OCI-LY1 (cell line): ENCODE measurements at regions not wholly inside any gene's neighbourhood (a gene's known extent, or its start where the extent isn't known, plus 50 kb on each side); places are given as distances from the start of the nearest gene placed in this dataset.
A peak's percentile ranks its signal among the peaks of the same experiment; 100 is the strongest.

Source experiments
- H2AFZ ChIP-seq: fragments of 200-600 bp; sonication (generic), shearing (Covaris generic); 2 replicates; pipeline ENCODE4 v1.6.0; 2014; ENCODE audit warnings: antibody characterized with exemption, mild to moderate bottlenecking, low read length
- H3F3A ChIP-seq: fragments of 200-600 bp; sonication (generic), shearing (Covaris generic); 2 replicates; pipeline ENCODE4 v1.6.0; 2014; ENCODE audit warnings: mild to moderate bottlenecking, antibody characterized with exemption, low read length, moderate library complexity; ENCODE audit not compliant: insufficient read depth
- H3K27ac ChIP-seq: fragments of 200-600 bp; sonication (generic); 2 replicates; pipeline ENCODE4 v1.5.1; 2014; ENCODE audit warnings: low read length, mixed run types, mild to moderate bottlenecking, low read depth; ENCODE audit not compliant: poor library complexity, severe bottlenecking
- H3K27me3 ChIP-seq: fragments of 200-600 bp; sonication (generic); 2 replicates; pipeline ENCODE4 v1.6.0; 2014; ENCODE audit warnings: antibody characterized with exemption, mild to moderate bottlenecking, low read length, moderate library complexity; ENCODE audit not compliant: insufficient read depth
- H3K36me3 ChIP-seq: fragments of 200-600 bp; sonication (generic); 2 replicates; pipeline ENCODE4 v1.6.1; 2014; ENCODE audit warnings: mild to moderate bottlenecking, antibody characterized with exemption, low read length, moderate library complexity, mixed read lengths; ENCODE audit not compliant: insufficient read depth
- H3K4me1 ChIP-seq: fragments of 200-600 bp; sonication (generic); 2 replicates; pipeline ENCODE4 v1.5.1; 2014; ENCODE audit warnings: mild to moderate bottlenecking, low read length, moderate library complexity; ENCODE audit not compliant: insufficient read depth, severe bottlenecking
- H3K4me2 ChIP-seq: fragments of 200-600 bp; sonication (generic), shearing (Covaris generic); 2 replicates; pipeline ENCODE4 v1.6.1; 2014; ENCODE audit warnings: low read length
- H3K4me3 ChIP-seq: fragments of 200-600 bp; sonication (generic); 2 replicates; pipeline ENCODE4 v1.5.1; 2014; ENCODE audit warnings: low read length, low read depth, mild to moderate bottlenecking, mixed read lengths; ENCODE audit not compliant: poor library complexity, severe bottlenecking
- H3K79me2 ChIP-seq: fragments of 200-600 bp; shearing (Covaris generic); 2 replicates; pipeline ENCODE4 v1.6.1; 2016; ENCODE audit warnings: mixed run types, low read length, mixed read lengths; ENCODE audit not compliant: insufficient read depth
- H3K9ac ChIP-seq: fragments of 200-600 bp; sonication (generic), shearing (Covaris generic); 2 replicates; pipeline ENCODE4 v1.6.1; 2014; ENCODE audit warnings: mild to moderate bottlenecking, low read length, mixed read lengths
- H3K9me2 ChIP-seq: fragments of 200-600 bp; sonication (generic), shearing (Covaris generic); 2 replicates; pipeline ENCODE4 v1.6.1; 2014; ENCODE audit warnings: low read depth, mild to moderate bottlenecking, low read length, mixed read lengths
- H3K9me3 ChIP-seq: fragments of 200-600 bp; shearing (Covaris generic); 2 replicates; pipeline ENCODE4 v1.6.1; 2014; ENCODE audit warnings: low read length, mixed read lengths
- H4K20me1 ChIP-seq: fragments of 200-600 bp; sonication (generic), shearing (Covaris generic); 2 replicates; pipeline ENCODE4 v1.6.0; 2016; ENCODE audit warnings: mild to moderate bottlenecking, low read length; ENCODE audit not compliant: insufficient read depth
- CTCF ChIP-seq: fragments of 200-600 bp; sonication (generic), shearing (Covaris generic); IDR thresholded peaks from 2 replicates; pipeline ENCODE4 v1.5.1; 2017; ENCODE audit warnings: mild to moderate bottlenecking, antibody characterized with exemption, low read length, moderate library complexity, mixed read lengths
- EZH2 ChIP-seq: fragments of 200-600 bp; sonication (generic), shearing (Covaris generic); IDR thresholded peaks from 2 replicates; pipeline ENCODE4 v1.8.0; 2017; ENCODE audit warnings: borderline replicate concordance, mixed run types, mild to moderate bottlenecking, antibody characterized with exemption, low read length, moderate library complexity, mixed read lengths

- no peak overlapping the region for H3K4me3 ChIP-seq
- no peaks in the 10 kb centered on the region for H3K36me3 ChIP-seq
- H3K27ac ChIP-seq, result no peak overlapping the region
- H3K9me2 ChIP-seq, result no peaks in the 10 kb centered on the region
- H3K4me2 ChIP-seq, result no peak overlapping the region
- H3K27me3 ChIP-seq, result no peaks in the 10 kb centered on the region
- 0 out of 2 replicates have a peak overlapping the region, but pooled peaks have one; percentile 16 for H2AFZ ChIP-seq
- H3K4me1 ChIP-seq, result peaks cover 9% of the 10 kb centered on the region
- H3F3A ChIP-seq, result no peaks in the 10 kb centered on the region
- no peaks in the 10 kb centered on the region for H3K79me2 ChIP-seq
- H3K9ac ChIP-seq, result no peak overlapping the region
- H3K9me3 ChIP-seq, result no peaks in the 10 kb centered on the region
- H4K20me1 ChIP-seq, result no peaks in the 10 kb centered on the region
- TF ChIP-seq CTCF (no peak), EZH2 (no peak)
Measured at GRCh38 chr4:166670341-166670740, 564.0 kb downstream of the SPOCK3 start.

GRCh38 chr4:166673911-166674310 lies 560.4 kb downstream of the SPOCK3 start:
- Histone ChIP-seq H4K20me1 (no peaks in the 10 kb centered on the region), H3K9me2 (no peaks in the 10 kb centered on the region), H3K4me1 (peaks cover 7% of the 10 kb centered on the region), H3K4me3 (no peak overlapping the region), H3K4me2 (no peak overlapping the region), H3K27ac (no peak overlapping the region), H3K27me3 (no peaks in the 10 kb centered on the region), H3K79me2 (no peaks in the 10 kb centered on the region), H2AFZ (no peak overlapping the region), H3K9ac (no peak overlapping the region), H3K36me3 (no peaks in the 10 kb centered on the region), H3F3A (no peaks in the 10 kb centered on the region), H3K9me3 (0 out of 2 replicates have a peak, but pooled peaks cover 3% of the 10 kb centered on the region)
- TF ChIP-seq EZH2, result no peak
- TF ChIP-seq CTCF, result no peak

GRCh38 chr4:166675411-166675810 lies 558.9 kb downstream of the SPOCK3 start:
- H3K4me2 ChIP-seq, result no peak overlapping the region
- 0 out of 2 replicates have a peak, but pooled peaks cover 3% of the 10 kb centered on the region for H3K9me3 ChIP-seq
- no peak overlapping the region for H3K4me3 ChIP-seq
- no peaks in the 10 kb centered on the region for H3F3A ChIP-seq
- no peak overlapping the region for H3K27ac ChIP-seq
- H3K36me3 ChIP-seq, result no peaks in the 10 kb centered on the region
- no peaks in the 10 kb centered on the region for H3K27me3 ChIP-seq
- no peak overlapping the region for H3K9ac ChIP-seq
- no peak for TF ChIP-seq EZH2
- TF ChIP-seq CTCF, result no peak
- H3K9me2 ChIP-seq, result no peaks in the 10 kb centered on the region
- no peak overlapping the region for H2AFZ ChIP-seq
- peaks cover 21% of the 10 kb centered on the region for H3K4me1 ChIP-seq
- H4K20me1 ChIP-seq, result no peaks in the 10 kb centered on the region
- H3K79me2 ChIP-seq, result no peaks in the 10 kb centered on the region
